HG02678 (cell line): ENCODE measurements at regions not wholly inside any gene's neighbourhood (a gene's known extent, or its start where the extent isn't known, plus 50 kb on each side); places are given as distances from the start of the nearest gene placed in this dataset.

Experiments
- ATAC-seq: cut with Tn5 transposase; IDR thresholded peaks from one replicate; pipeline ENCODE4 v1.9.1; 2021; ENCODE audit warnings: mild to moderate bottlenecking, moderate library complexity; ENCODE audit not compliant: unreplicated experiment

GRCh38 chr16:65786916-65787315 is 579.6 kb upstream of the CDH5 start:
- no peak for ATAC-seq

DNA sequence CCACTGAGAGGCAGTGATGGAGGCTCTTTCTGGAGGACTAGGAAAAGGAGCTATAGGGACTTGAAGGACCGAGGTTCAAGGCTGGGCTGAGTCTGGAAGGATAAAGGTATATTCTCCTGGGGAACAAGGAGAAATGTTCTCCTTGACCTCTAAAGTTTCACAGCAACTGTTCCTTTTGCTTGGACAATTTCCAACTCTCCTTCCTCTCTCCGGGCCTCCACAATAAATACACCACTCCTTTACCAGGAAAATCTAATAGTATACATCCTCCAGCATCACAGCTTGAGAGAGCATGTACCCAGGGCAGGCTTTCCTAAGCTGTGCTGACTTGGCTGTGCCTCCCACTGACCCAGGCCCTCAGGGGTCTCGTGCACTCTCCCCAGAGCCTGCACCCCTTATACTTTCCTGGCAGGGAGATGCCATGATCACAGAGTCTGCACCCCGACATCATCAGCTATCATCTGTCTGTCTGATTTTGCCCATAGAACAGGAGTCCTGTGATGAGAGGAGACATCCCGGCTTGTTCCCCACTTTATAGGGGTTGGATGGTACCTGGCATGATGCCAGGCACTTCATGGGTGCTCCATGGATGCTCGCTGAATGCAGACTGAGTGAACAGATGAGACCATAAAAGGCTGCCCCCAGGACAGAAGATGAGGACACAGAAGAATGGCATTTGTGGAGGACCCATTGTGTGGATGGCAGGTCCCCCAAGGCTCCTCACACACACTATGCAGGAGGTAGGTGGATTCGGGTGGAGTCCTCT is 582.6 kb upstream of the CDH5 start:
- no peak for ATAC-seq

DNA sequence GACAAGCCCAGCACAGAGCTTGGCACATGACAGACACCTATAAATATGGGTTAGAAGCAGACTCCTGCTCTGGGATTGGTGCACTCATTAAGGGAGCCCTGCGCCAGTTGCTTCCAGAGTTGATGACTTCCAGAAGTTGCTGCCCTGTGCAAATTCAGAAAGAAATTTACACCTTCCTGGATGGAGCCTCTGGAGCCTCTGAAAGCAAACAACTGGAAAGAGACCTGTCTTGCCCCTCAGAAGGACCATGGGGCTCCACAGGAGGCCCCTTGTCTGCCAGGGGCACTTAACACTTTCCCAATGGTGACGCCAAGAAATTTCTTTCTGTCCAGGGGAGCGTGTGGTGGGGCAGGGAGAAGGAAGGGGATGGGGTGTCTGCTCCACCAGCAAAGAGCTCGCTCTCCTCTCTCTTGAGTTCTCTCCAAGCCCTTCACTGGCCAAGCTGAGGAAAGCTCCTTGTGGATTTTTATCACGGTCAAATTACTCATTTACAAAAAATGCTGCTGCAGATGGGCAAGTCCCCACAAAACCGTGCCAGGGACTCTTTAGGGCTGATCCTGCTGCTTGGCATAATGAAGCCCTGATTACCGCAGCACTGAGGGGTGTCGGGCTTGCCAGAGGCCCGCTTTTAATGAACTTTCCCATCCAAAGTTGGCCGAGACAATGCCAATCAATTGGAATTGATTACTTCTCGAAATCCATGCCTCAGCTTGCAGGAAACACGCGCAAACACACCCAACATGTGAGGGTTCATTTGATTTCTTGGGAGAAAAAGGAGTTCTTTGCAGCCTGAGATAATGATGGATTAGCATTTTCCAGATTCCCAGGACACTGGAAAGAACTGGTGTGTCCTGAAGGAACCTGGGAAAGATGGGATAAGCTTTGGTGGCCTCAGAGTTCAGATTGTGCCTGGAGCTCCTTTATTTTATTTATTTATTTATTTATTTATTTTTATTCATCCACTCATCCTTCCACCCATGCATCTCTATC is 583.6 kb upstream of the CDH5 start:
- ATAC-seq, result no peak

- ATAC-seq, result no peak
These were observed 584.6 kb upstream of the CDH5 start for GRCh38 chr16:65781855-65782254.

DNA sequence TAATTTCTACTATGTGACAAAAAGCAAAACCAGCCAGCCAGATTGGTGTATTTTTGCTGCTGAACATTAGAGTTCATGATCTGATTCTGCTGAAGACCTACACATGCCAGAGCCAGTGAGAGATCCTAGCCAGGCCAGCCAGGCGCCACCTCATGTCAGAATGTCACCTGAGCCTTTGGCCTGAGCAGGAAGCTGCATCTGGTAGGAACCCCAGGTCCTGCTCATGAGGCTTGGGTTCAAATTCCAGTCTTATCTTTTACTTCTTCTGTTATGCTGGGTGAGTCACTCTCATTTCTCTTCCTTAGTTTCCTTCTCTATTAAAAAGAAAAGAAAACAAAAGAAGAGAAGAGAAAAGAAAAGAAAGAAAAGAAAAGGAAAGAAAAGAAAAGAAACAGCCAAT is 585.1 kb upstream of the CDH5 start:
- no peak for ATAC-seq

- ATAC-seq, result no peak
These were observed 587.3 kb upstream of the CDH5 start for GRCh38 chr16:65779201-65779600.

DNA sequence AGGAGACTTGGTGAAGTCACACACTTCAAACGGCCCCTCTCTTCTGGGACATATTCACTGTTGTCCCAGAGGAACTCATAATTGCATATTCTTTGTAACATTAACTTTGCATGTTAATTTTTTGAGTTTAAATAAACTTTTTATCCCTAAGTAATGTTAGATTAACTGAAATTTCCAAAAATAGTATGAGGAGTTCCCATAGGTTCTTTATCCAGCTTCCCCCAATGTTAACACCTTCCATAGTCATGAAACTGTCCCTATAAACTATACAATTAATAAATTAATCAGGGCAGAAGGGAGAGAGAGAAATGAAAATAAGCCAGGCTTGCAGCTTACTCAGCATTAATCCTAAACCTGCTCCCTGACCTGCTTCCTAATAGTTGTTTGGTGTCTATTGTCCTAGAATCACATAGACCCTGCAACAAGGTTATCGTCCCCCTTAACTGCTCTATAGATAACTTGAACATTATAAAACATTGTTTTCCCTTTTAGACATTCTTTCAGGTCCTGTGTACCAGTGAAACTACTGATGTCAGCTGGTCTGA is 589.8 kb upstream of the CDH5 start:
- ATAC-seq, result no peak

DNA sequence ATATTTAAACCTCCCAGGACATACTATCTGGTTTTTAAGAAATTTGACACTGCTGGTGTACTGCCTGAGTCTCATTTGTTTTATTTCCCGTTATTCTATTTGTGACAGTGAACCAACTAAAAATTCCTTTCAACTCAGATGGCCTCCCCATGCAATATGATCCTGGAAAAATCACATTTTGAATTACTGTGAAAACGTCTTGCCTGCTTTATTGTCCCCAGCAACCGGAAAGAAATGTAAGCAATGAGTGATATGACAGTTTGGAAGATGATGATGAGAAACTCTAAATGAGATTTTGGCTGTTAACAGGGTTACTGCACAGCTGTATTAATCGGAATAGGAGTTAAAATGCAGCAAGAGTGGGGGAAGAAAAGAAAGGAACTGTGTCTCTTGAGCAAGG is 590.7 kb upstream of the CDH5 start:
- ATAC-seq, result no peak

DNA sequence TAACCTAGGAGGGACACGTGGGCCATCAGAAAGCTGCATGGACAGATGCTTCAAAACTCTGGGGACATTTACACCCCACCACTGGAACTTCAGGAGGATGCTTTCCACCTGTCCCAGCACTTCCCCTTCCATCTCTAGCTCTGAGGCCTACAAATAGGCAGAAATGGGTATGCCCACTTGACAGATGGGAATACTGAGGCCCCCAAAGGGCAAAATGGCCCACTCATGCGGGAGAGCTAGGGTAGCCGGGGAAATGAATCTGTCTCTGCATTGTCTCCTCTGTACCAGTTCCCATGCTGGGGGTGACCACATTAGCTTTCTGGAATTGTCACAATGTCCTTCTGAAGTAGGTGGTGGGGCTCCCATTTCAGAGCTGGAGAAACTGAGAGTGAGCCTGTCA is 592.1 kb upstream of the CDH5 start:
- ATAC-seq, result no peak

GRCh38 chr16:65773301-65773874 is 593.1 kb upstream of the CDH5 start:
- no peak for ATAC-seq

- ATAC-seq, result no peak
These were observed 594.3 kb upstream of the CDH5 start for GRCh38 chr16:65772134-65772732.

GRCh38 chr16:65771707-65772106 is 594.8 kb upstream of the CDH5 start:
- ATAC-seq, result no peak

GRCh38 chr16:65770752-65771151 is 595.7 kb upstream of the CDH5 start:
- ATAC-seq, result no peak

- ATAC-seq, result no peak
These were observed 596.6 kb upstream of the CDH5 start for GRCh38 chr16:65769776-65770438.

GRCh38 chr16:65769055-65769465 is 597.4 kb upstream of the CDH5 start:
- ATAC-seq, result no peak

GRCh38 chr16:65767125-65767524 is 599.4 kb upstream of the CDH5 start:
- no peak for ATAC-seq

DNA sequence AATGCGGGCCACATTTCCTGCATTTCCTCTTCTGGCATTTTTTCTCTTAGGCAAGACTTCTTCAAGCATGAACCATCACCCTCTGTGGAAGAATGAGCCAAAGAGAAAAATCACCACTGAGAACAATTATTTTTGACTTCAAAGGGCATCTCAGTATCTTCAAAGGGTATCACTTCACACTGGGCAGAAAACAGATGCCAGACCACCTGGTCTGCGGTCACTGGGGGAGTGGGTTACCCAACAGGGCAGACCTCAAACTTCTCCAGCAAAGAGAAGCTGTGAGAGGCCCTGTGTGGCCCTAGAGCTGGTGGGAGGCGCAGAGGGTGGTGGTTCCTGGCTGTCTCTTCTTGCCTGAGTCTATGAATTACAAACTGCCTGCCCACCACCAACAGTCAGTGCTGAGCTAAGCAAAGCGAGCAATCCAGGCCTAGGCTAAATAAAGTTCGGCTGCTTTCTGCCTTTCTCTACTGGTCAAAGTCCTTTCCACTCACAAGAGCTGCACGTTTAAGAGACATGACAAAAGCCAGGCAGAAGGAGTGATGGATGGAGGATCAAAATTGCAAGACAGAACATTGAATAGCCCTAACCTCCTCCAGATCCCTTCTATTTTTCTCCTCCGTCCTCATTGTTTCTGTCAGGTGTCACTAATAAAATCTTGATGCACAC is 602.7 kb upstream of the CDH5 start:
- no peak for ATAC-seq

- no peak for ATAC-seq
These were observed 605.6 kb upstream of the CDH5 start for GRCh38 chr16:65760874-65761273.

DNA sequence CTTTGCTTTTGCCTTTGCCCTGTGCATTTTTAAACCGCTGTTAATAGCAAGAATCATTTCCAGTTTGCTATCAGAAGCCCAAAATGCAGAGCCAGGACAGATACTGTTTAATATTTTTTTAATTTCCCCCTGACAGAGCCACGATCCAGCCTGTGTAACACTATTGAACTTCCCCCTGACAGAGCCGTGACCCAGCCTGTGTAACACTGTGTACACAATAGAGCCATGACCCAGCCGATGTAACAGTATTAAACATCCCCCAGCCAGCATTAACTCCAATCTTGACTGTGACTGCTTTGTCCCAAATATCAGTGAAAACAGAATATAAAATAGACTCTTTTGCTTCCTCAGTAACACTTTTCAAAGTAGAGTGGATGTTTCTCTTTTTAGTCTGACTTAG is 607.9 kb upstream of the CDH5 start:
- ATAC-seq, result no peak

- ATAC-seq, result no peak
These were observed 609.4 kb upstream of the CDH5 start for GRCh38 chr16:65757064-65757463.
